UCSD-AML1 (cell line): ENCODE measurements at regions not wholly inside any gene's neighbourhood (a gene's known extent, or its start where the extent isn't known, plus 50 kb on each side); places are given as distances from the start of the nearest gene placed in this dataset.
"Not testable (repeated sequence)": the region's sequence is repeated elsewhere in the genome, so short reads cannot be mapped to it uniquely, and the experiment has no call there.

Experiments used
- DNase-seq: peaks from one replicate; lab custom pipeline; 2025; ENCODE audit not compliant: unreplicated experiment; lab: John Stamatoyannopoulos, UW

DNA sequence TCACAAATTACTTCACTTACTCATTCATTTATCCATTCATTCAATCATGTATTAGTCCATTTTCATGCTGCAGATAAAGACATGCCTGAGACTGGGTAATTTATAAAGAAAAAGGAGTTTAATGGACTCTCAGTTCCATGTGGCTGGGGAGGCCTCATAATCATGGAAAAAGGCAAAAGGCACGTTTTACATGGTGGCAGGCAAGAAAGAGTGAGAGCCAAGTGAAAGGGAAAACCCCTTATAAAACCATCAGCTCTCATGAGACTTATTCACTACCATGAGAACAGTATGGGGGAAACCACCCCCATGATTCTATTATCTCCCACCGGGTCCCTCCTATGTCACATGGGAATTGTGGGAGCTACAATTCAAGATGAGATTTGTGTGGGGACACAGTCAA, 452.0 kb downstream of the MIAT start:
- not testable (repeated sequence) for DNase-seq

DNA sequence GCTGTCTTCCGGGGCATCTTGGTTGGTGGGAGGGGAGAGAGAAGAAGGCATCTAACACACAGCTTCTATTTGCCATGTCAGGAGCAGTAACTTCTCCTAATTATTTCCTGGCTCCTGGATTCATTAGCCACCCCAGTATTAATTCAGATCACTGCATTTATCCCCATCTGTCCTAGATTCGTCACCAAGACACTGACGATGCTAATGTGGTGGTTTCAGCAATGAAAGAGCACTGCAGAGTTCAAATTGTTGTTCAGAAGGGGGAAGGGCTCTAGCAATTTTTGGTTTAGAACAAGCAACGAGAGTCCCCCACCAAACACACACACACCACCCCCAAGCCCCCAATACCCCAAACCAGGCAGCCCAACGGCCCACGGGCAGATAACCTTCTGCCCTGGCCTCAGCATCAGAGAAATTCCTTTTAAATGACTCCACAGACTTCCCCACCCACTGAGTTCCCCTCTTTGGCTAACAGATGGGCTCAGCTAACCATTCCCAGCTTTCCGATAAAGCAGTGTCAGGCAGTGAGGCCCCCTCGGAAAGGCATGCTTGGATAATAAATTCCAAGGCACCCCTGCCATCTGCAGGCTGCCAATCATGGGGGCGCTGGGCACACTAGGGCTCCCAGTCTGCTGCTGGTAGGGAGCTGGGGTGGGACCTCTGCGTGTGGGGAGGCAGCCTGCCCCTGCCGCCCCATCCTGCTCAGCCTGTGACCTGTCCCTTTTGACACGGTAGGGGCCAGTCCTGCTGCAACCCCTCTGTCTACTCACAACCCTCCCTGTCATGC, 453.5 kb downstream of the MIAT start:
- DNase-seq = no peak

GRCh38 chr22:27111796-27112672, 454.6 kb downstream of the MIAT start:
- no peak for DNase-seq

DNA sequence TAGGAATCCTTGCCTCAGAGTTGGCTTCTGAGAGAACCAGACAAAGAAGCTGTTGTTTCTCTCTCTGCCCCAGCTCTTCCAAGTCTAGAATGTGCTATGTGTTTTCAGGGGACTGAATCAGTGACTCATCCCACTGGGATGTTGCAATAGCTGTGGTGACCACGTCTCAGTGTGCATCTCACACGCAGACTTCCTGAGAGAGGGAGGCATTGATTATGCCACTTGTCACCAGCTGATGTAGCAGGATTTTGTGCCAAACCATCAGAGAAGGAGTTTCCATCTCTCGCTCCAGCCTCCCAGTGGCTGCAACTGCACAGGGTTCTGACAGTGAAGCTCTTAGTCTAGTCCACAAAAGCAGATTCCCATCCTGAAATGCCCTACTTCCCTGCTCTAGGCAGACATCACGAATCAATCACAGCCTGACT, 455.8 kb downstream of the MIAT start:
- no peak for DNase-seq

DNA sequence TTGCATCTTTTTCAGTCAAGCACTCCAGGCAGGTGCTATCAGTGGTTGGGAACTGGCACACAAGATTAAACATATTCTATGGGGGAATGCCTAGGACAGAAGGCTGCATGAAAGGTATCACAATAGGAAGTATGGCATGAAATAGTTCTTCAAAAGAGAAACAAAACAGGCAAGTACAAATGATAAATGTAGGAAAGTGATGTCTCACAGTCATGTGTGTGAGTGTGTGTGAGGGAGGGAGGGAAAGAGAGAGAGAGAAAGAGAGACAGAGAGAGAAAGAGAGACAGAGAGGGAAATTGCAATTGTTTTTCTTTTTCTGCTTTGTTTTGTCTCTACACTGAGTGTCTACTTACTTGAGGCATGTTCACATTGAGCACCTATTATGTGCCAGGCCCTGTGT, 456.3 kb downstream of the MIAT start:
- DNase-seq = no peak

- DNase-seq = no peak
Measured at GRCh38 chr22:27114186-27114585, 456.8 kb downstream of the MIAT start.

- no peak for DNase-seq
Measured at GRCh38 chr22:27115410-27115809, 458.0 kb downstream of the MIAT start.

- no peak for DNase-seq
Measured at GRCh38 chr22:27115816-27116256, 458.4 kb downstream of the MIAT start.

- no peak for DNase-seq
Measured at GRCh38 chr22:27116312-27117086, 459.1 kb downstream of the MIAT start.

DNA sequence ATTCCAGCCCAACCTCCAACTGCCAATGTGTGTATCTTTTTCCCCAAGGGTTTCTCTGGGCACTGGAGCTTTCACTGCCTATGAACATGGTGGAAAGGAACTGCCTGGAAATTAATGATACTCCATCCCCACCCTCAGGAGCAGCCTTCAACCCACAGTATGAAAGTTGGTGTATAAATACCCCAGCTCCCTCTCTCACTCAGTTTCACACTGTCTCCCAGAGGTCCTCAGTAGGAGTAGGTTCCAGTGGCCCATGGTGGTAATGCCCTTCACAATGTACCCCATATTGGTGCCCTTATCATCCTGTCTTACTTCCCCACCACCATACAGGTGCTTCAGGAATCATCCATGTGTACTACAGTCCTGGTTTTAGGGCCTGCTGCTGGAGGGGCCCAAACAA, 462.6 kb downstream of the MIAT start:
- DNase-seq = no peak

GRCh38 chr22:27122574-27122973, 465.2 kb downstream of the MIAT start:
- no peak for DNase-seq

DNA sequence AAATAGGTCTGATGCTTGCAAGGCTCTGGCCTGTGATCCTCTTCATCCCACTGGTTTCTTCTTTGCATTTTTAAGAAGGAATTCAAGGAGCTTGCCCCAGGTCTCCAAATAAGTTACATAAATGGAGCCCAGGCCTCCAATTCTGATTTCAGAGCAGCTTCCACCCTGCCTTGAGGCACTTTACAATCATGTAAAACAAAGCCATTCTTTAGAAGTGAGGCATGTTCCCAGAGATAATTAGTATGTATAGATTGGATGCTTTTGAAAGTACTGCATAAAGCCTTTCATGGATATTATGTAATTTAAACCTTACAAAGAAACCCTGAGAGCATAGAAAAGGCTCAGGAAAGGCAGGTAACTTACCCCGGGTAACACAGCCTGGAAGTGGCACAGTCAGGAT, 466.5 kb downstream of the MIAT start:
- no peak for DNase-seq

- DNase-seq = no peak
Measured at GRCh38 chr22:27124351-27124966, 467.1 kb downstream of the MIAT start.

DNA sequence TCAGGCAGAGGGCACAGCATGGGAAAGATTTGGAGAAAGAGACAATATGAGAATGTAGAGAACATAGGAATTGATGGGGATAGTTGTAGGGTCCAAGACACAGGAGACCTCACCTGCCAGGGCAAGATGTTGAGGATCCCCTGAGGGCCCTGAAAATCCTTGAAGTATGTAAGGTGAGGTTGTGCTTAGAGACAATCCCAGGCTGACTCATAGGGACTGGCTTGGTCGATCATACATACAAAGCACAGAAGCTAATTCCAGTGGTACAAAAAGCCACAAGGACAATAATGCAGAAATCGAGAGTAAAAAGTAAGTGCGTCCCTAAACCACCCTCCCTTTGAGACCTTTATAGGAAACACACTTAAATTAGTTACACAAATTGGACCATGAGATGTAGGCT, 468.2 kb downstream of the MIAT start:
- no peak for DNase-seq

GRCh38 chr22:27127911-27128310, 470.5 kb downstream of the MIAT start:
- no peak for DNase-seq

GRCh38 chr22:27128461-27129085, 471.2 kb downstream of the MIAT start:
- no peak for DNase-seq

- no peak for DNase-seq
Measured at GRCh38 chr22:27129266-27129665, 471.9 kb downstream of the MIAT start.

GRCh38 chr22:27130906-27131305, 473.5 kb downstream of the MIAT start:
- DNase-seq = no peak

DNA sequence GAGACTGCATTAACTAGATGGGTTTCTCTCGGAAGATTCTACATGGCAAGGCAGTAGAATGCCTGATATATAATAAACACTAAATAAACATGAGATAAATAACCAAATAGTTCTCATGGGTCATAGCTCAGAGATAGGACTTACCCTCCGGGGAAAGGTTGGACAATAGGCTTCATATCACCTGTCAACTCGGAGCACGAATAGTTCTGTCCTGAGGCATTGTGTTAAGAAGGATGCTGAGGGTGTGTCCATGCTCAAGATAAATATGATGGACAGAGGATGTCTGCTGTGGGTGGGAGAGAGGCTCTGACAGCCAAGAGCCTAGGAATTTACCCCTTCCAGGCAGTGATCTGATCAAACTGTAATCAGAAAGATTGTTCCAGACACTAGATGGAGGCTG, 474.0 kb downstream of the MIAT start:
- DNase-seq = no peak

DNA sequence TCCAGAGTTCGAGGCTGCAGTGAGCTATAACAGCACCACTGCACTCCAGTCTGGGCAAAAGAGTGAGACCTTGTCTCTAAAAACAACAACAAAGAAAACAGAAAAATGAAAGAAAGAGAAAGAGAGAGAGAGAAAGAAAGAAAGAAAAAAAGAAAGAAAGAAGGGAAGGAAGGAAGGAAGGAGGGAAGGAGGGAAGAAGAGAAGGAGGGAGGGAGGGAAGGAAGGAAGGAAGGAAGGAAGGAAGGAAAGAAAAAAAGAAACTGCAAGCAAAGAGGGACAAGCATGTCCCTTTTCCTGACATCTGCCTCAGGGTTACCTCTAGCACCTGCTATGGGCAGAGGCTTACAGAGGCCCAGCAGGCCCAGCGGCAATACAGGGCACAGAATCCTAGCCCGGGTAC, 475.0 kb downstream of the MIAT start:
- DNase-seq = no peak
